ENCODE measurements at regions not wholly inside any gene's neighbourhood (a gene's known extent, or its start where the extent isn't known, plus 50 kb on each side); places are given as distances from the start of the nearest gene placed in this dataset.

DNA sequence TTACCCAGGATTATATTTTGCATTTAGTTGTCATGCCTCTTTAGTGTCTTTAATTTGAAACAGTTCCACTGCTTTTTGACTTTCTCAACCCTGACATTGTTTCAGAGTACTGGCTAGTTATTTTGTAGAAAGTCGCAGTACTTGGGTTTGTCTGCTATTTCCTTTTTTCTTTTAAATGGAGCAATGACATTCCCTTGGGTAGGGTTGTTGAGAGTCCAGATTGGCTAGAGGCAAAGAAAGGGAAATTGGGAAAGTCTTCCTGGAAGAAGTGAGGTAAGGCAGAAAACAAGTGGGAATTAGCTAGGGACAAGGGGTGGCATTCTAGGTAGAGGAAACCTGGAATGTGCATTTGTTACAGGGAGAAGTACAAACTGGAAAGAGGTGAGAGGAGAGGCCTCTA, 245.9 kb downstream of the EMP1 start:
- TF ChIP-seq, protein P1, sequence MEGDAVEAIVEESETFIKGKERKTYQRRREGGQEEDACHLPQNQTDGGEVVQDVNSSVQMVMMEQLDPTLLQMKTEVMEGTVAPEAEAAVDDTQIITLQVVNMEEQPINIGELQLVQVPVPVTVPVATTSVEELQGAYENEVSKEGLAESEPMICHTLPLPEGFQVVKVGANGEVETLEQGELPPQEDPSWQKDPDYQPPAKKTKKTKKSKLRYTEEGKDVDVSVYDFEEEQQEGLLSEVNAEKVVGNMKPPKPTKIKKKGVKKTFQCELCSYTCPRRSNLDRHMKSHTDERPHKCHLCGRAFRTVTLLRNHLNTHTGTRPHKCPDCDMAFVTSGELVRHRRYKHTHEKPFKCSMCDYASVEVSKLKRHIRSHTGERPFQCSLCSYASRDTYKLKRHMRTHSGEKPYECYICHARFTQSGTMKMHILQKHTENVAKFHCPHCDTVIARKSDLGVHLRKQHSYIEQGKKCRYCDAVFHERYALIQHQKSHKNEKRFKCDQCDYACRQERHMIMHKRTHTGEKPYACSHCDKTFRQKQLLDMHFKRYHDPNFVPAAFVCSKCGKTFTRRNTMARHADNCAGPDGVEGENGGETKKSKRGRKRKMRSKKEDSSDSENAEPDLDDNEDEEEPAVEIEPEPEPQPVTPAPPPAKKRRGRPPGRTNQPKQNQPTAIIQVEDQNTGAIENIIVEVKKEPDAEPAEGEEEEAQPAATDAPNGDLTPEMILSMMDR (IDR thresholded peaks at IDR 0.05) = no peak
- no peak for TF ChIP-seq POLR2A (IDR thresholded peaks at IDR 0.05)
- no peak for TF ChIP-seq EP300 (IDR thresholded peaks at IDR 0.05)
- TF ChIP-seq POLR2AphosphoS5 (IDR thresholded peaks at IDR 0.05) = no peak
